ENCODE measurements at regions not wholly inside any gene's neighbourhood (a gene's known extent, or its start where the extent isn't known, plus 50 kb on each side); places are given as distances from the start of the nearest gene placed in this dataset.

DNA sequence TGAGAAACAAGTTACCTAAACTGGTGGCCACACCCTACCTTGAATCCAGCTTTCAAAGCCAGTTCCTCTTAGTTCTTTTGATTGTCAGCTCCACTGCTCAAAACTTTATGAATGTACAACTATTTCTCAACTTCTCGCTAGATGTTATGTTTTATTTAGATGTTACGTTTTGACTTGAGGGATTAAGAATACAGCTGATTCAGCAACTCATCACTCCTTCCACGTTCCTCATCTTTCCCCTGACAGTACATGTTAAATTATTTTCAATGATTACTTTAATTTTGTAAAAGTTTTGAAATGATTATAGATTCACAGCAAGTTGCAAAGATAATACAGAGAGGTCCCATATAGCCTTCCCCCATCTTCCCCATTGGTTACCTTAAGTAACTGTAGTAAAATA lies 553.4 kb downstream of the GALR1 start:
- TF ChIP-seq, protein P1, sequence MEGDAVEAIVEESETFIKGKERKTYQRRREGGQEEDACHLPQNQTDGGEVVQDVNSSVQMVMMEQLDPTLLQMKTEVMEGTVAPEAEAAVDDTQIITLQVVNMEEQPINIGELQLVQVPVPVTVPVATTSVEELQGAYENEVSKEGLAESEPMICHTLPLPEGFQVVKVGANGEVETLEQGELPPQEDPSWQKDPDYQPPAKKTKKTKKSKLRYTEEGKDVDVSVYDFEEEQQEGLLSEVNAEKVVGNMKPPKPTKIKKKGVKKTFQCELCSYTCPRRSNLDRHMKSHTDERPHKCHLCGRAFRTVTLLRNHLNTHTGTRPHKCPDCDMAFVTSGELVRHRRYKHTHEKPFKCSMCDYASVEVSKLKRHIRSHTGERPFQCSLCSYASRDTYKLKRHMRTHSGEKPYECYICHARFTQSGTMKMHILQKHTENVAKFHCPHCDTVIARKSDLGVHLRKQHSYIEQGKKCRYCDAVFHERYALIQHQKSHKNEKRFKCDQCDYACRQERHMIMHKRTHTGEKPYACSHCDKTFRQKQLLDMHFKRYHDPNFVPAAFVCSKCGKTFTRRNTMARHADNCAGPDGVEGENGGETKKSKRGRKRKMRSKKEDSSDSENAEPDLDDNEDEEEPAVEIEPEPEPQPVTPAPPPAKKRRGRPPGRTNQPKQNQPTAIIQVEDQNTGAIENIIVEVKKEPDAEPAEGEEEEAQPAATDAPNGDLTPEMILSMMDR (conservative IDR thresholded peaks at IDR 0.05; ENCODE audit: low read depth, low read length): no peak
- no peak overlapping the region for H3K4me3 ChIP-seq (ENCODE audit: low read depth, low read length)
- DNase-seq (ENCODE audit: low read depth): no peak

DNA sequence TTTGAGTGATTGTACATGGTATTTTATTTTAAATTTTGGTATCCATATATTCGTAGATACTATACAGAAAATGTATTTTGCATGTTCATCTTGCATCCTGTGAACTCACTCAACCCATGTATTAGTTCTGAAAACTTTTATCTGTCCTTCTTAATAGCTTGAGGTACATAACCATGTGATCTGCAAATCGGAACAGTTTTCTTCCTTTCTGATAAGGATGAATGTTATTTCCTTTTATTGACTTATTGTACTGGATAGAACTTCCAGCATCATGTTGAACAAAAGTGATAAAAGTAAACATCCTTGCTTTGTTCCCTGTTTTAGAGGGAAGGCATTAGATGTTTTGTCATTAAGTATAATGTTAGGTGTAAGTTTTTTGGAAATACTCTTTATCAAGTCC lies 554.7 kb downstream of the GALR1 start:
- H3K4me3 ChIP-seq (ENCODE audit: low read depth, low read length): no peak overlapping the region
- TF ChIP-seq, protein P1 (conservative IDR thresholded peaks at IDR 0.05; ENCODE audit: low read depth, low read length): no peak
- no peak for DNase-seq (ENCODE audit: low read depth)

DNA sequence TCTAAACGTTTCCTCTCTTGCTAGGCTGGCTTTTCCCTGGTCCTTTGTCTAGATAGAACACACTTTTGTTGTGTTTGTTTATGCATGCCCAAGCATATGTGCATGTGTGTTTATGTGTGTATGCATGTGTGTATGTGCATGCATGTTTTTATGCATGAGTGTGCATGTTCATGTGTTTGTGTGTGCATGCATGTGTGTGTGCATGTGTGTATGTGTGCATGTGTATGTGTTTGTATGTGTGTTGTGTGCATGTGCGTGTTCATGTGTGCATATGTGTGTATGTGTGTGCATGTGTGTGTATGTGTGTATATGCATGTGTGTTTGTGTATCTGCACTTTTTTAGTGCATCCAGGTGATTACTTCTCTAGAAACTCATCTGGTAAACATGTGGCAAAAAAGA lies 558.0 kb downstream of the GALR1 start:
- DNase-seq (ENCODE audit: low read depth): no peak
- H3K4me3 ChIP-seq (ENCODE audit: low read depth, low read length): no peak overlapping the region
- TF ChIP-seq, protein P1 (conservative IDR thresholded peaks at IDR 0.05; ENCODE audit: low read depth, low read length): no peak

DNA sequence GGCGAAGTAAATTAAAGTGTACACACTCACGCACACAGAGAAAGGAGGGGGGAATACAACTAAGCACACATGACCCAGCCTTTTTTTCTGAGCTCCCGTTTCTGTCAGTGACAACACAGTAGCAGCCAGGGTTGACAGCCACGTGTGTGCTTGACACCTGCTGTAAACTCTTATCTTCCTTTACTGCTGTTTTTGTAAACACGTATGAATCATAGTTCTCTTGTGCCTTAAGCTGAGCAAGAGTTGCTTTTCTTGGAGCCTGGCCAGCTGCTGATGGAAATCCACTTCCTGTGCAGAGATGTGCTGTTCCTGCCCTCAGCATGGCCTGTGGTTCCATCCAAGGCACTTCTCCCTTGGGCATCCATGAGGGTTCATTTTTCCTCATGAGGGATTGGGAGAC lies 561.9 kb downstream of the GALR1 start:
- DNase-seq (ENCODE audit: low read depth): peak; percentile 7
- TF ChIP-seq, protein P1 (conservative IDR thresholded peaks at IDR 0.05; ENCODE audit: low read depth, low read length): no peak
- H3K4me3 ChIP-seq (ENCODE audit: low read depth, low read length): no peak overlapping the region

DNA sequence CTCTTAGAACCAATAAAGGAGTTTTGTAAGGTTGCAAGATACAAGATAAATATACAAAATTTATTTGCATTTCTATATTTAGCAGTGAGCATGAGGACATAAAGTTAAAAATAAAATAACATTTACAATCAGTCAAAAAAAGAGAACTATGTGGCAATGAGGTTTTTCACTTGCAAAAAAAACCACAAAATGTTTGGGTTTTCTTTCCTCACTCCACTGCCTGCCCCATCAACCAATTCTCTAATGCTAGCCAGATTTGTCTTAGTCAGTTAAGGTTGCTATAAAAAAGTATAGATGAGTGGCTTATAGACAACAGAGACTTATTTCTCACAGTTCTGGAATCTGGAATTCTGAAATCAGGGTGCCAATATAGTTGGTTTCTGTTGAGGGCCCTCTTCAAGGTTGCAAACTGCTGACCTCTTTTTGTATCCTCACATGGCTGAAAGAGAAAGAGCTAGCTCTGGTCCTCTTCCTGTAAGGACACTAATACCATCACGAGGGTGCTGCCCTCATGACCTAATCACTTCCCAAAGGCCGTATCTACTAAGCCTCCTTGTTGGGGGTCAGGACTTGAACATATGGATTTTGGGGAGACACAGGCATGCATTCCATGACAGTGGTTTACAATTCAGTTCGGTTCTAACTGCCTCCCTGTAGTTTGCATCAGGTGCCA lies 566.2 kb downstream of the GALR1 start:
- TF ChIP-seq, protein P1 (conservative IDR thresholded peaks at IDR 0.05; ENCODE audit: low read depth, low read length): no peak
- H3K4me3 ChIP-seq (ENCODE audit: low read depth, low read length): no peak overlapping the region
- no peak for DNase-seq (ENCODE audit: low read depth)

DNA sequence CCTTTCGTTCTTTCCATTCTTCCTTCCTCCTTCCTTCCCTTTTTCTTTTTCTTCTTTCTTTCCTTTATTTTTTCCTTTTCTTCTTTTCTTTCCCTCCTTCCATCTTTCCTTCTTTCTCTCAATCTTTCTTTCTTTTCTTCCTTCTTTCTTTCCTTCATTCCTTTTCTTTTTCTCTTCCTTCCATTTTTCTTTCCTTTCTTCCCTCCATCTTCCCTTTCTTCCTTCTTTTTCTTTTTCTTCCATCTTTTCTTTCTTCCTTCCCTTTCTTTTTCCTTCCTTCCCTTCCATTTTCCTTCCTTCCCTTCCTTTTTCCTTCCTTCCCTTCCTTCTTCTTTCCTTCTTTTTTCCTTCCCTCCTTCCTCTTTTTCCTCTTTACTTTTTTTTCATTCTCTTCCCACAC lies 568.7 kb downstream of the GALR1 start:
- no peak for DNase-seq (ENCODE audit: low read depth)
- TF ChIP-seq, protein P1 (conservative IDR thresholded peaks at IDR 0.05; ENCODE audit: low read depth, low read length): no peak
- no peak overlapping the region for H3K4me3 ChIP-seq (ENCODE audit: low read depth, low read length)

DNA sequence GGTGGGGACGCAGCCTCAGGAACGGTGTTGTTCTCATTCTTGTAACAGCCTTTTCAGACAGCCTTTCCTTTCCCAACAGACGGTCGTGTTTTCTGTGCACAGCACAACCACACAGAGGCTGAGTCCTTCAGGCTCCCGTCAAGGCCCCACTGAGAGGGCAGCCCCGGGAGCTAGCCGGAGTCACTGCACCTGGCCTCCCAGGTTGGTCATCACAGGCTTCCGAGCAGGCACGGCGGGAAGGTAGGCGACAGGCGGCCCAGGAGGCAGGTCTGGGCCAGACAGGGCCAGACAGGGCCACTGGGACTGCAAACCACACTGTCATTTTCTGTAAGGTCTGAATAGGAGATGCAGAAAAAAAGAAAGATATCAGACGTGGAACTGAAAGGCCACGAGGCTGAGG lies 570.8 kb downstream of the GALR1 start:
- H3K4me3 ChIP-seq (ENCODE audit: low read depth, low read length): no peak overlapping the region
- DNase-seq (ENCODE audit: low read depth): no peak
- TF ChIP-seq, protein P1 (conservative IDR thresholded peaks at IDR 0.05; ENCODE audit: low read depth, low read length): no peak
